B cell (primary cell): ENCODE measurements at regions not wholly inside any gene's neighbourhood (a gene's known extent, or its start where the extent isn't known, plus 50 kb on each side); places are given as distances from the start of the nearest gene placed in this dataset.

ENCODE experiments used
- ATAC-seq: fragments of 200-7000 bp; cut with Tn5 transposase; one replicate; pipeline ENCODE4 v1.10.0; 2021; ENCODE audit warnings: low read depth, mild to moderate bottlenecking, moderate number of reproducible peaks, moderate library complexity
- CTCF ChIA-PET: fragments of 350-600 bp; sonication (Branson Sonifier 250); formaldehyde crosslinking; loops from one replicate; lab custom pipeline; 2021; ENCODE audit warnings: antibody characterized with exemption, inconsistent platforms; lab: Charles Lee
- POLR2A ChIA-PET: fragments of 350-600 bp; sonication (Branson Sonifier 250); formaldehyde crosslinking; loops from one replicate; lab custom pipeline; 2021; ENCODE audit warnings: antibody characterized with exemption; lab: Charles Lee
- DNase-seq: peaks from one replicate; pipeline ENCODE4 v3.0.0; 2013
- H2AFZ ChIP-seq: 2 replicates; pipeline ENCODE4 v1.6.1; 2012; ENCODE audit warnings: mild to moderate bottlenecking, low read depth, low read length; ENCODE audit not compliant: insufficient read depth, poor library complexity, severe bottlenecking
- H3K27ac ChIP-seq, 2 donors: 1 replicate in 1 of 2; 2 replicates in 1 of 2; pipeline ENCODE4 v1.5.1; 2012 to 2013; ENCODE audit warnings: low read length in 2 of 2, mild to moderate bottlenecking in 2 of 2, moderate library complexity in 1 of 2
- H3K27me3 ChIP-seq, 4 experiments: fragments of 200-600 bp in 1 of 4; sonication (generic) in 1 of 4; replicated peaks in 1 of 4; 1 replicate in 2 of 4; 2 replicates in 2 of 4; pipeline versions ENCODE4 v1.6.1 to v1.7.0; 2013 to 2016; ENCODE audit warnings: low read length in 3 of 4, mild to moderate bottlenecking in 2 of 4, mixed read lengths in 1 of 4, moderate library complexity in 1 of 4; ENCODE audit not compliant: insufficient read depth in 4 of 4, control insufficient read depth in 3 of 4; ENCODE audit errors: control extremely low read depth in 1 of 4
- H3K36me3 ChIP-seq, 2 experiments: replicated peaks in 1 of 2; 1 replicate in 1 of 2; 2 replicates in 1 of 2; pipeline versions ENCODE4 v1.6.1 to v1.7.1; 2013; ENCODE audit warnings: low read length in 1 of 2; ENCODE audit not compliant: insufficient read depth in 2 of 2, control insufficient read depth in 1 of 2; ENCODE audit errors: control extremely low read depth in 1 of 2, extremely low read depth in 1 of 2
- H3K4me1 ChIP-seq, 2 donors: fragments of 200-600 bp in 1 of 2; sonication (generic) in 1 of 2; 1 replicate in 1 of 2; 2 replicates in 1 of 2; pipeline versions ENCODE4 v1.5.1 to v1.6.1; 2013 to 2017; ENCODE audit warnings: low read length in 2 of 2; ENCODE audit not compliant: control insufficient read depth in 2 of 2, insufficient read depth in 2 of 2
- H3K4me2 ChIP-seq: replicated peaks from 2 replicates; pipeline ENCODE3; 2012; ENCODE audit warnings: mild to moderate bottlenecking, low read depth, low read length; ENCODE audit not compliant: poor library complexity, severe bottlenecking
- H3K4me3 ChIP-seq, 5 experiments: fragments of 200-600 bp in 1 of 5; sonication (generic) in 1 of 5; 1 replicate in 3 of 5; 2 replicates in 2 of 5; pipeline versions ENCODE4 v1.5.1 to v1.7.0; 2011 to 2016; ENCODE audit warnings: low read length in 4 of 5, mild to moderate bottlenecking in 4 of 5, low read depth in 2 of 5, control low read depth in 1 of 5, moderate library complexity in 1 of 5; ENCODE audit not compliant: insufficient read depth in 1 of 5; ENCODE audit errors: control extremely low read depth in 1 of 5, extremely low read depth in 1 of 5
- H3K79me2 ChIP-seq: fragments of 200-600 bp; sonication (generic); one replicate; pipeline ENCODE4 v1.6.0; 2016; ENCODE audit warnings: low read length; ENCODE audit not compliant: control insufficient read depth, insufficient read depth
- H3K9ac ChIP-seq: fragments of 200-600 bp; sonication (generic); 2 replicates; pipeline ENCODE4 v1.6.1; 2017; ENCODE audit warnings: mild to moderate bottlenecking, low read length, moderate library complexity
- H3K9me3 ChIP-seq, 3 donors: one replicate each; pipeline versions ENCODE4 v1.6.1 to v1.7.1; 2013; ENCODE audit warnings: low read length in 2 of 3; ENCODE audit not compliant: control insufficient read depth in 2 of 3, insufficient read depth in 1 of 3; ENCODE audit errors: control extremely low read depth in 1 of 3
- H4K20me1 ChIP-seq: 2 replicates; pipeline ENCODE4 v1.6.0; 2012; ENCODE audit warnings: mild to moderate bottlenecking, low read length; ENCODE audit not compliant: insufficient read depth, control insufficient read depth, poor library complexity, severe bottlenecking
- H3K27ac Mint-ChIP-seq: one replicate; pipeline ENCODE4 v1.8.0; 2021; ENCODE audit warnings: mixed read lengths
- H3K27me3 Mint-ChIP-seq: one replicate; pipeline ENCODE4 v1.8.0; 2021; ENCODE audit warnings: mixed read lengths
- H3K4me1 Mint-ChIP-seq: one replicate; pipeline ENCODE4 v1.8.0; 2021; ENCODE audit warnings: mixed read lengths
- H3K4me3 Mint-ChIP-seq: one replicate; pipeline ENCODE4 v1.8.0; 2021; ENCODE audit warnings: mixed read lengths
- H3K9me3 Mint-ChIP-seq: one replicate; pipeline ENCODE4 v1.8.0; 2022; ENCODE audit warnings: mixed read lengths; ENCODE audit not compliant: insufficient read depth
- EZH2 ChIP-seq: IDR thresholded peaks from 2 replicates; pipeline ENCODE4 v1.6.1; 2012; ENCODE audit warnings: borderline replicate concordance, low read depth, mild to moderate bottlenecking, moderate library complexity, low read length; ENCODE audit not compliant: insufficient read depth, poor library complexity, severe bottlenecking
- WGBS: methylation state at CpG from one replicate; pipeline ENCODE4 v1.1.5; 2013; ENCODE audit warnings: missing lambda C conversion rate; ENCODE audit not compliant: insufficient coverage; 5-methylcytosine and 5-hydroxymethylcytosine counted together
- intact Hi-C: fragments of 100-400 bp; cut with micrococcal nuclease; formaldehyde crosslinking; loops from one replicate; pipeline ENCODE4 v1.10.0; 2022
- TF ChIP-seq, protein P1 (sequence below): fragments of 200-600 bp; IDR thresholded peaks from one replicate; pipeline ENCODE4 v1.8.0; 2022; ENCODE audit warnings: antibody characterized with exemption, mild to moderate bottlenecking

DNA sequence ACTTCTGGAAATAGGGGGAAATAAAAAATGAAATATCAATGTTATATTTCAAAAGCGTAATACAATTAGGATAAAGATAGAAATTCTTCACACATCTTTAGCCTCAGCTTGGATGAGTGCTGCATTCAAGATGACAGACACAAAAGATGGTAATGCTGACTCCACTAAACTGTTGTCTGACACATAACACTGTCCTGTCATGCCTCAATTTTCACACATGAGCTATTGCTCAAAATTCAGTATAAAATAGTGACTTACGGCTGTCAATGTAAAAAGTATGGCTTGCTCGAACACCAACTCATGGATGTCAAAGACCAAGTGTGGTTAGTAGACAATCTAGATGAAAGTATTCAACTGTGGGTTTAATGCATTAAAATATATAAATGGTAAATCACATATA, 94.5 kb downstream of the KLF12 start:
- Histone ChIP-seq H3K9me3 (no peaks in the 10 kb centered on the region), H2AFZ (no peak overlapping the region), H4K20me1 (peaks cover 25% of the 10 kb centered on the region), H3K27ac (no peak overlapping the region), H3K36me3 (peaks cover 3 to 6% of the 10 kb centered on the region in 2 experiments), H3K4me2 (no peak overlapping the region), H3K79me2 (peaks cover 90% of the 10 kb centered on the region), H3K27me3 (no peaks in the 10 kb centered on the region), H3K4me3 (no peak overlapping the region), H3K9ac (no peak overlapping the region), H3K4me1 (peaks cover 13 to 23% of the 10 kb centered on the region in 2 donors)
- intact Hi-C loops: no loop called here
- TF ChIP-seq, protein P1, sequence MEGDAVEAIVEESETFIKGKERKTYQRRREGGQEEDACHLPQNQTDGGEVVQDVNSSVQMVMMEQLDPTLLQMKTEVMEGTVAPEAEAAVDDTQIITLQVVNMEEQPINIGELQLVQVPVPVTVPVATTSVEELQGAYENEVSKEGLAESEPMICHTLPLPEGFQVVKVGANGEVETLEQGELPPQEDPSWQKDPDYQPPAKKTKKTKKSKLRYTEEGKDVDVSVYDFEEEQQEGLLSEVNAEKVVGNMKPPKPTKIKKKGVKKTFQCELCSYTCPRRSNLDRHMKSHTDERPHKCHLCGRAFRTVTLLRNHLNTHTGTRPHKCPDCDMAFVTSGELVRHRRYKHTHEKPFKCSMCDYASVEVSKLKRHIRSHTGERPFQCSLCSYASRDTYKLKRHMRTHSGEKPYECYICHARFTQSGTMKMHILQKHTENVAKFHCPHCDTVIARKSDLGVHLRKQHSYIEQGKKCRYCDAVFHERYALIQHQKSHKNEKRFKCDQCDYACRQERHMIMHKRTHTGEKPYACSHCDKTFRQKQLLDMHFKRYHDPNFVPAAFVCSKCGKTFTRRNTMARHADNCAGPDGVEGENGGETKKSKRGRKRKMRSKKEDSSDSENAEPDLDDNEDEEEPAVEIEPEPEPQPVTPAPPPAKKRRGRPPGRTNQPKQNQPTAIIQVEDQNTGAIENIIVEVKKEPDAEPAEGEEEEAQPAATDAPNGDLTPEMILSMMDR: no peak
- no peak for TF ChIP-seq EZH2
- Mint-ChIP-seq H3K4me1 (peaks cover 63% of the 10 kb centered on the region), H3K27ac (no peak overlapping the region), H3K9me3 (no peaks in the 10 kb centered on the region), H3K4me3 (no peak overlapping the region), H3K27me3 (no peaks in the 10 kb centered on the region)
- no CpG with 5 or more reads among the region's 3 CpGs for WGBS
- ATAC-seq: no peak
- DNase-seq: no peak
- ChIA-PET POLR2A (no interaction called here), CTCF (interaction anchor here (1.2 kb wide), 1 partner anchor 204 kb away, joined by 3 read pairs; no protein-coding TSS in a partner anchor)

GRCh38 chr13:74039154-74039553, 95.0 kb downstream of the KLF12 start:
- Mint-ChIP-seq H3K27me3 (no peaks in the 10 kb centered on the region), H3K4me1 (peaks cover 61% of the 10 kb centered on the region), H3K4me3 (no peak overlapping the region), H3K27ac (no peak overlapping the region), H3K9me3 (no peaks in the 10 kb centered on the region)
- no peak overlapping the region for H3K4me3 ChIP-seq
- TF ChIP-seq EZH2: no peak
- TF ChIP-seq, protein P1: no peak
- no peak overlapping the region for H3K4me2 ChIP-seq
- ChIA-PET POLR2A (no interaction called here), CTCF (interaction anchor here (1.2 kb wide), 1 partner anchor 203 kb away, joined by 3 read pairs; no protein-coding TSS in a partner anchor)
- H3K9me3 ChIP-seq: no peaks in the 10 kb centered on the region
- no peak overlapping the region for H3K9ac ChIP-seq
- intact Hi-C loops: no loop called here
- no peak overlapping the region for H3K27ac ChIP-seq
- H2AFZ ChIP-seq: no peak overlapping the region
- ATAC-seq (no peak), DNase-seq (no peak)
- peaks cover 25% of the 10 kb centered on the region for H4K20me1 ChIP-seq
- H3K27me3 ChIP-seq: no peaks in the 10 kb centered on the region
- peaks cover 90% of the 10 kb centered on the region for H3K79me2 ChIP-seq
- H3K36me3 ChIP-seq: peaks cover 1 to 6% of the 10 kb centered on the region in 2 experiments
- peaks cover 13 to 23% of the 10 kb centered on the region in 2 donors for H3K4me1 ChIP-seq
- WGBS: no CpG with 5 or more reads among the region's 2 CpGs
